Ishikawa (cell line): ENCODE measurements at regions not wholly inside any gene's neighbourhood (a gene's known extent, or its start where the extent isn't known, plus 50 kb on each side); places are given as distances from the start of the nearest gene placed in this dataset.

ENCODE experiments used
- CEBPB ChIP-seq: IDR thresholded peaks from 2 replicates; pipeline ENCODE4 v1.6.1; 2012
- CREB1 ChIP-seq: IDR thresholded peaks from 2 replicates; pipeline ENCODE4 v1.6.1; 2012; ENCODE audit warnings: low read depth
- EGR1 ChIP-seq: IDR thresholded peaks from 2 replicates; pipeline ENCODE4 v1.6.1; 2012
- EP300 ChIP-seq: IDR thresholded peaks from 2 replicates; pipeline ENCODE4 v1.6.1; 2012; ENCODE audit warnings: borderline replicate concordance
- FOXM1 ChIP-seq: IDR thresholded peaks from 2 replicates; pipeline ENCODE4 v1.6.1; 2012; ENCODE audit warnings: low read depth, borderline replicate concordance
- MAX ChIP-seq: IDR thresholded peaks from 2 replicates; pipeline ENCODE4 v1.6.1; 2012
- NFIC ChIP-seq: IDR thresholded peaks from 2 replicates; pipeline ENCODE4 v1.6.1; 2012
- RAD21 ChIP-seq: IDR thresholded peaks from 2 replicates; pipeline ENCODE4 v1.6.1; 2012; ENCODE audit warnings: low read depth
- REST ChIP-seq: IDR thresholded peaks from 2 replicates; pipeline ENCODE4 v1.6.1; 2012; ENCODE audit warnings: low read depth, mild to moderate bottlenecking
- TAF1 ChIP-seq: IDR thresholded peaks from 2 replicates; pipeline ENCODE4 v1.6.1; 2012; ENCODE audit warnings: low read depth, mild to moderate bottlenecking
- TCF12 ChIP-seq: IDR thresholded peaks from 2 replicates; pipeline ENCODE4 v1.6.1; 2012; ENCODE audit warnings: low read depth
- TEAD4 ChIP-seq: IDR thresholded peaks from 2 replicates; pipeline ENCODE4 v1.6.1; 2012
- USF1 ChIP-seq: IDR thresholded peaks from 2 replicates; pipeline ENCODE4 v1.6.1; 2012
- YY1 ChIP-seq: IDR thresholded peaks from 2 replicates; pipeline ENCODE4 v1.6.1; 2012; ENCODE audit warnings: low read depth
- ZBTB7A ChIP-seq: IDR thresholded peaks from 2 replicates; pipeline ENCODE4 v1.6.1; 2012; ENCODE audit warnings: low read depth

GRCh38 chr1:96973605-96974004 lies 252.0 kb downstream of the PTBP2 start:
- TF ChIP-seq CEBPB (no peak), EP300 (no peak), TAF1 (no peak), EGR1 (no peak), TEAD4 (no peak), MAX (no peak), ZBTB7A (no peak), CREB1 (no peak)

- TF ChIP-seq CREB1 (no peak), TEAD4 (no peak), RAD21 (no peak), ZBTB7A (no peak), EP300 (no peak), CEBPB (no peak), NFIC (no peak), EGR1 (no peak)
These were observed 256.9 kb downstream of the PTBP2 start for GRCh38 chr1:96978444-96978843.

GRCh38 chr1:96978901-96979300 lies 257.3 kb downstream of the PTBP2 start:
- TF ChIP-seq USF1 (no peak), YY1 (no peak), FOXM1 (no peak), MAX (no peak), RAD21 (no peak), TEAD4 (no peak), ZBTB7A (no peak), EGR1 (no peak), REST (no peak), CREB1 (no peak), TAF1 (no peak), CEBPB (no peak), EP300 (no peak), NFIC (no peak), TCF12 (no peak)

GRCh38 chr1:96979304-96980268 lies 258.0 kb downstream of the PTBP2 start:
- no peak for TF ChIP-seq ZBTB7A
- TF ChIP-seq CEBPB: no peak
- TF ChIP-seq EP300: no peak
- TF ChIP-seq YY1: no peak
- no peak for TF ChIP-seq CREB1
- no peak for TF ChIP-seq NFIC

GRCh38 chr1:96980448-96980847 lies 258.9 kb downstream of the PTBP2 start:
- TF ChIP-seq NFIC (no peak), ZBTB7A (no peak), MAX (no peak)

GRCh38 chr1:96981181-96981580 lies 259.6 kb downstream of the PTBP2 start:
- TF ChIP-seq CREB1 (no peak), EP300 (no peak), NFIC (no peak)

- no peak for TF ChIP-seq FOXM1
These were observed 260.5 kb downstream of the PTBP2 start for GRCh38 chr1:96982118-96982517.

GRCh38 chr1:96983866-96984265 lies 262.3 kb downstream of the PTBP2 start:
- TF ChIP-seq NFIC: no peak
- no peak for TF ChIP-seq ZBTB7A
- TF ChIP-seq YY1: no peak
- TF ChIP-seq TEAD4: no peak
- TF ChIP-seq MAX: no peak
- TF ChIP-seq EP300: no peak
- TF ChIP-seq CREB1: no peak
- no peak for TF ChIP-seq EGR1
- TF ChIP-seq TAF1: no peak
- no peak for TF ChIP-seq USF1
- TF ChIP-seq CEBPB: no peak
- no peak for TF ChIP-seq RAD21
- TF ChIP-seq REST: no peak
- no peak for TF ChIP-seq FOXM1
- TF ChIP-seq TCF12: no peak
